ES-I3 (cell line): ENCODE measurements at regions not wholly inside any gene's neighbourhood (a gene's known extent, or its start where the extent isn't known, plus 50 kb on each side); places are given as distances from the start of the nearest gene placed in this dataset.

Experiments used
- H3K36me3 ChIP-seq: 2 replicates; pipeline ENCODE4 v1.6.1; 2013; ENCODE audit warnings: mild to moderate bottlenecking, low read length, control low read depth, moderate library complexity; ENCODE audit not compliant: insufficient read depth
- H3K4me1 ChIP-seq: 2 replicates; pipeline ENCODE4 v1.6.1; 2013; ENCODE audit warnings: mild to moderate bottlenecking, control low read depth, low read length; ENCODE audit not compliant: insufficient read depth
- H3K9ac ChIP-seq: 2 replicates; pipeline ENCODE4 v1.6.1; 2013; ENCODE audit warnings: low read depth, mild to moderate bottlenecking, low read length, moderate library complexity
- H3K9me3 ChIP-seq: 2 replicates; pipeline ENCODE4 v1.6.1; 2013; ENCODE audit warnings: mild to moderate bottlenecking, low read length, moderate library complexity; ENCODE audit not compliant: control insufficient read depth, insufficient read depth

GRCh38 chrX:20803971-20804370, 537.3 kb upstream of the RPS6KA3 start:
- Histone ChIP-seq H3K9ac (no peak overlapping the region), H3K4me1 (no peaks in the 10 kb centered on the region), H3K36me3 (no peaks in the 10 kb centered on the region), H3K9me3 (peaks cover 4% of the 10 kb centered on the region; the same call in 1 of the 2 replicates)

- Histone ChIP-seq H3K9me3 (peaks cover 4% of the 10 kb centered on the region; the same call in 1 of the 2 replicates), H3K36me3 (no peaks in the 10 kb centered on the region), H3K4me1 (no peaks in the 10 kb centered on the region), H3K9ac (no peak overlapping the region)
These were observed 535.3 kb upstream of the RPS6KA3 start for GRCh38 chrX:20802036-20802435.

- H3K36me3 ChIP-seq = no peaks in the 10 kb centered on the region
- H3K9me3 ChIP-seq = peaks cover 4% of the 10 kb centered on the region; the same call in 1 of the 2 replicates
- H3K4me1 ChIP-seq = no peaks in the 10 kb centered on the region
- no peak overlapping the region for H3K9ac ChIP-seq
These were observed 529.7 kb upstream of the RPS6KA3 start for GRCh38 chrX:20796450-20796849.

GRCh38 chrX:20789103-20789502, 522.4 kb upstream of the RPS6KA3 start:
- Histone ChIP-seq H3K4me1 (peaks cover 7% of the 10 kb centered on the region; the same call in 1 of the 2 replicates), H3K9ac (no peak overlapping the region), H3K36me3 (no peaks in the 10 kb centered on the region), H3K9me3 (no peaks in the 10 kb centered on the region)

DNA sequence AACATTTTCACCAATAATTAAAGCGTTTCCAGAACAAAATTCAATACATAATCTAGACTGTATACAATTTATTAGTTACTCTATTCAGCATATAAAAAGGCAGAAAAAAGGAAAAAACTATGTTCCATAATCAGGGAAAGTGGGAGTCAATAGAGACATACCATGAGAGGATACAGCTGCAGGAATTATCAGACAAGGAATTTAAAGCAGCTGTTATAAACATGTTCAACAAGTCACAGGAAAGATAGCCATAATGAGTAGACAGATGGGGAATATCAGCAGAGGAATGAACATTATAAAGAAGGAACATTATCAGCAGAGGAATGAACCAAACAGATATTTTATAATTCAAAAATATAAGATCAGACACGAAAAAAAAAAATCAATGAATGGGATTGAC, 500.6 kb upstream of the RPS6KA3 start:
- Histone ChIP-seq H3K9ac (no peak overlapping the region), H3K36me3 (no peaks in the 10 kb centered on the region), H3K9me3 (no peaks in the 10 kb centered on the region), H3K4me1 (no peaks in the 10 kb centered on the region)

DNA sequence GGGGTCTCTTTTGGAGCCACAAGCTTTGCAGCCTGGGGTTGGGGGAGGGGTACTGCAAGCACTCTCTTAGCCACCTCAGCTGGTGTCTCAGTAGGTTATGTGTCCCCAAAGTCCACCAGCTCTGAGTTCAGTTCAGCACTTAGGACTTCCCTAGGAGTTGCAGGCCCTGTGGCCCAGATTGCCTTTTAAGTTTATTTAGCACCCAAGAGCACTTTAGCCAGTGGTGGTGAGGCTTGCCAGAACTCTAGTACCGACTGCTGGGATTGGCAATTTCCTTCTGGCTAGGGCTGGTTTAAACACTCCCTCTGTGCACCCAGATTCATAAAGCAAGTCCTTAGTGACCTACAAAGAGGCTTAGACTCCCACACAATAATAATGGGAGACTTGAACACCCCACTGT, 489.9 kb upstream of the RPS6KA3 start:
- H3K9me3 ChIP-seq = no peaks in the 10 kb centered on the region
- no peak overlapping the region for H3K9ac ChIP-seq
- H3K36me3 ChIP-seq = no peaks in the 10 kb centered on the region
- H3K4me1 ChIP-seq = no peaks in the 10 kb centered on the region

DNA sequence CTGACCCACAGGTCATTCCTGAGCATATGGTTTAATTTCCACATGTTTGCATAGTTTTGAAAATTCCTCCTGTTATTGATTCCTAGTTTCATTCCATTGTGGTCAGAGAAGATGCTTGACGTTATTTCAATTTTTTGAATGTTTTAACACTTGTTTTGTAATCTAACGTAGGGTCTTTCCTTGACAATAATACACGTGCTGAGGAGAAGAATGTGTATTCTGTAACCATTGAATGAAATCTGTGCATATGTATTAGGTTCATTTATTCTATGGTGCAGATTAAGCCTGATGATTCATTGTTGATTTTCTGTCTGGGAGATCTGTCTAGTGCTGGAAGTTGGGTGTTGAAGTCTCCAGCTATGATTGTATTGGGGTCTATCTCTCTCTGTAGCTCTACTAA, 486.4 kb upstream of the RPS6KA3 start:
- Histone ChIP-seq H3K9ac (no peak overlapping the region), H3K36me3 (no peaks in the 10 kb centered on the region), H3K4me1 (no peaks in the 10 kb centered on the region), H3K9me3 (no peaks in the 10 kb centered on the region)

DNA sequence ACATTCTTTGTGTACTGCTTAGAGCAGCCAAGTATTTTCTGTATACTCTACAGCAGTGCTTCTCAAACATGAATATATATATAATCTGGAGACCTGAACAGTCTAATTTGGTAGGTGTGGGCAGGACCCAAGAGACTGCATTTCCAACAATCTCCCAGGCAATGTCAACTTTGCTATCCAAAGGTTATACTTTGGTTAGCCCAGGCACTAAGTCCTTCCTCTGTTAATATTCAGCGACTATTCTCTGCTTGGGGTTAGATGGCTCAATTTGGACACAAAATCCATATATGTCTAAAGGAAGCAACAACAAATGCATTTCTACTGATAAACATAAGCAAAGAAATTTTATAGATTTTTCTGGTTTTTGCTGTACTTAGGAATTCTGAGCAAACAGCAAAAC, 480.0 kb upstream of the RPS6KA3 start:
- H3K4me1 ChIP-seq = no peaks in the 10 kb centered on the region
- H3K36me3 ChIP-seq = no peaks in the 10 kb centered on the region
- no peaks in the 10 kb centered on the region for H3K9me3 ChIP-seq
- no peak overlapping the region for H3K9ac ChIP-seq

DNA sequence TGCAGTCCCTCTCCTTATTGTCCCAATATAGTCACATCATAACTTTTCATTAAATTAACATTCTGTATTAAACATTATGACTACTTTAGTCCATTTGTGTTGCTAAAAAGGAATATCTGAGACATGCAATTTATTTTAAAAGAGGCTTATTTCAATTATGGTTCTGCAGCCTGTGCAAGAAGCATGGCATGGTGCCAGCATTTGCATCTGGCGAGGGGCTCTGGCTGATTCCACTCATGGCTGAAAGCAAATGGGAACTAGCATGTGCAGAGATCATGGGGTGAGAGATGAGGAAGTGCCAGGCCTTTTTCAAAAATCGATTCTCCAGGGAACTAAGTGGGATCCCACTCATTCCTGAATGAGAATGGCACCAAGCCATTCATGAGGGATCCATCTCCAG, 476.3 kb upstream of the RPS6KA3 start:
- no peak overlapping the region for H3K9ac ChIP-seq
- no peaks in the 10 kb centered on the region for H3K4me1 ChIP-seq
- no peaks in the 10 kb centered on the region for H3K36me3 ChIP-seq
- H3K9me3 ChIP-seq = no peaks in the 10 kb centered on the region

DNA sequence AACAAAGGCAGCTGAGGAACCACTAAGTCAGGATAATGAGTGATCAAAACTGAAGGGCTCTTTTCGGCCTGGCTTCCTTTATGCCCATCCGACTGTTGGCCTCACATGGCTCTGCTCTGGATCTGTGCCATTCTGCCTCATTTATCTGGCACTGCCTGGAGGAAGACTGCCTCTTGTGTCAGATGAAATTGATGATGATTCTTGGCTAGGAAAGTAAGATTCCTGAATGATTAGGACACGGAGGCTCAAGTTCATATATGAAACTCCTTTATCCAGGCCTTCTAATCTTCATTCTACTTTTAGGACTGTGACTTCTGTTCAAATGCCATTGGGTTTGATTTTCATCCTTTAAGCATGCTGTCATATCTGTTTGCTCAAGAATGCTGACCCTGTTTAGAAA, 475.4 kb upstream of the RPS6KA3 start:
- H3K36me3 ChIP-seq = no peaks in the 10 kb centered on the region
- H3K9me3 ChIP-seq = no peaks in the 10 kb centered on the region
- H3K9ac ChIP-seq = no peak overlapping the region
- H3K4me1 ChIP-seq = no peaks in the 10 kb centered on the region

- H3K9me3 ChIP-seq = no peaks in the 10 kb centered on the region; the same call in 1 of the 2 replicates
- no peaks in the 10 kb centered on the region for H3K36me3 ChIP-seq
- H3K9ac ChIP-seq = no peak overlapping the region
- H3K4me1 ChIP-seq = no peaks in the 10 kb centered on the region
These were observed 473.7 kb upstream of the RPS6KA3 start for GRCh38 chrX:20740443-20740842.

DNA sequence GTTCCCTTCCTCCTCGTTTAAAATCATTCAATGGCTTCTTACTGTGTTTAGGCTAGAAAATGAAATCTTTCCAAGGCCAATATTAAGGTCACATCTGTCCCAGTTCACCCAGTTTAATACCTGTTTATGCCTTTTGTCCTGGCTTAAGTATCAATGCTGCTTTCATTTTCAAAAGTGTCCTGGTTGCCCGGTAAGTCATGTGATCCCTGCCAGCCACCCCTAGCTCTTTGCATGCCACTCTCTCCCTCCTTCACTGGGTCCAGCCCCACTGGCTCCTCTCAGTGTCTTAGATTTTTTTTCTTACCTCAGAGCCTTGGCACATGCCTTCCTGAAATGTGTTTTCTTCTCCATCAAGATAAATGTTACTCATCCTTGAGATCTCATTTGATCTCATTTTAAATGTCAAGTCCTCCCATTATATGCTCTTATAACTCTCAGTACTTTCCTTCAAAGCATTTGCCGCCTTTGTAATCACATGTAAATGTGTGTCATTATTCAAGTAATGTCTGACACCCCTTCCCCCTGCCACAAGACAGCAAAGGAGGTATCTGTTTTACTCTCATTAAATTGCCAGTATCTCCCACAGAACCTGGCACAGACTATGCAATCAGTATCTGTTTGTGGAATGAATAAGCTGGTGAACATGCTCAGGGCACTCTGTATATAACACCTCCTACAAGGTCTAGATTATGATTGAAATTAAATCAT, 472.5 kb upstream of the RPS6KA3 start:
- H3K4me1 ChIP-seq = no peaks in the 10 kb centered on the region
- no peaks in the 10 kb centered on the region for H3K36me3 ChIP-seq
- no peak overlapping the region for H3K9ac ChIP-seq
- H3K9me3 ChIP-seq = no peaks in the 10 kb centered on the region; the same call in 1 of the 2 replicates

- Histone ChIP-seq H3K36me3 (no peaks in the 10 kb centered on the region), H3K4me1 (no peaks in the 10 kb centered on the region), H3K9me3 (no peaks in the 10 kb centered on the region), H3K9ac (no peak overlapping the region)
These were observed 462.7 kb upstream of the RPS6KA3 start for GRCh38 chrX:20729416-20729815.

GRCh38 chrX:20727447-20727846, 460.7 kb upstream of the RPS6KA3 start:
- Histone ChIP-seq H3K36me3 (no peaks in the 10 kb centered on the region), H3K4me1 (no peaks in the 10 kb centered on the region), H3K9me3 (no peaks in the 10 kb centered on the region), H3K9ac (no peak overlapping the region)

DNA sequence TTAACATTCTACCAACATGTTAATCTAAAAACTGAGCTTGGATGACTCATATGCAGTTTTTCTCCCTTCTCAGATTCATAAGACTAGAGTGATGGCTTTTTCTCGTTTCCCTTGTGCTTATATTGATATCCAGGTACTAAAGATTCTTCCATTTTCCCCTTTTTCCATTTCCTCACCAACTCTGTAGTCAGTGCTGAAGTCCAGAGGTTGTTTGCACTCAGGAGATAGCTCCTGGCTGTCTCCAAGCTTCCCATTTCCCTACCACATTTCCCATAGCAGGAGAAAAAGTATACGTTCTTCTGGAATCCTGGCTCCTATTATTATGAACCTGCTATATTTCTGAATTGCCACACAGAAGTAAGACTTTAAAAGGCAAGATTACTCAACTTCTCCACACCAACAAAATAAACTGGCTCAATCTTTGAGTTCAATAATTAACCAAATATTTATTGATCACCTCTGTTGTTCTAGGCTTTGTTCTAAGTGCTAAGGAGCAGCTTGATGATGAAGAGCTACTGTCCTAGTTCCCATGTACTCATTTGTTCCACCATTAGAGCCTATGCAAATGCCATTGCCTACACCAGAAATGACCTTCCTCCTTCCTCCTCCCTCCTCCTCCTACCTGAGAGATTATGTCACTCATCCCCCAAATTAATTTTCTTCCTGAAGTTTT, 454.4 kb upstream of the RPS6KA3 start:
- no peak overlapping the region for H3K9ac ChIP-seq
- H3K9me3 ChIP-seq = no peaks in the 10 kb centered on the region
- no peaks in the 10 kb centered on the region for H3K36me3 ChIP-seq
- peaks cover 15% of the 10 kb centered on the region; the same call in 1 of the 2 replicates for H3K4me1 ChIP-seq
